Breast epithelium (tissue), 3 donors: ENCODE measurements at regions not wholly inside any gene's neighbourhood (a gene's known extent, or its start where the extent isn't known, plus 50 kb on each side); places are given as distances from the start of the nearest gene placed in this dataset.

ENCODE experiments used
- CTCF ChIP-seq, 3 donors: fragments of 450-650 bp; IDR thresholded peaks; one replicate each; pipeline ENCODE4 v1.5.1; 2016 to 2017; ENCODE audit warnings: antibody characterized with exemption in 3 of 3, mild to moderate bottlenecking in 3 of 3, moderate library complexity in 3 of 3
- POLR2A ChIP-seq: fragments of 450-650 bp; IDR thresholded peaks from one replicate; pipeline ENCODE4 v1.6.1; 2016; ENCODE audit warnings: antibody characterized with exemption, mild to moderate bottlenecking, moderate library complexity

- TF ChIP-seq CTCF (IDR thresholded peaks at IDR 0.05) (no peak), POLR2A (no peak)
Observed at GRCh38 chr1:209230314-209230713, 353.2 kb upstream of the CAMK1G start.
